ENCODE measurements at regions not wholly inside any gene's neighbourhood (a gene's known extent, or its start where the extent isn't known, plus 50 kb on each side); places are given as distances from the start of the nearest gene placed in this dataset.

GRCh38 chr1:238177351-238177750 lies 286.6 kb upstream of the ZP4 start:
- H3K9me2 ChIP-seq (ENCODE audit: insufficient read depth, low read length) = no peaks in the 10 kb centered on the region

DNA sequence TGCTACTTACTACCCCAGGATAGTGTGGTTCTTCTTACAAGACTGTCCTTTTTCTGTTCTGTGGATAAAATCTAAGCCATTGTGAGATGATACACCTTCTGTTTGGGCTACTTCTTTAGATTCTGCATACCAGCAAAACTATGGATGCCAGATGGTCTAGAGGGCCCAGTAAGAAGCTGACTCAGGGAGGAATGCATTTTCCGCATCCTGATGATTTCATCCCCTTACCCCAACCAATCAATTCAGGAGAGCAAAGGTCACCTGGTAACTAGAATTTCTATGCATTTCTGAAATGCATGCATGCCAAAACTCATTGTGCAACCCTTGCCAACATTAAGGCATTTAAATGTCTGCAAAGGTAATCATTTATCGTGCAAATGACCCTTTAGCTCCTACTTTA lies 285.7 kb upstream of the ZP4 start:
- Histone ChIP-seq H3K27me3 (ENCODE audit: insufficient read depth, low read depth, low read length) (no peaks in the 10 kb centered on the region), H3K9me3 (ENCODE audit: low read length) (no peaks in the 10 kb centered on the region), H3K4me3 (ENCODE audit: low read length) (no peak overlapping the region), H2AFZ (ENCODE audit: low read depth, low read length) (no peak overlapping the region), H3K36me3 (ENCODE audit: insufficient read depth, low read length) (no peaks in the 10 kb centered on the region), H3K9ac (ENCODE audit: low read length) (no peak overlapping the region), H3K79me2 (replicated peaks; ENCODE audit: insufficient read depth, low read length) (no peaks in the 10 kb centered on the region), H3K4me2 (ENCODE audit: low read length) (no peak overlapping the region), H3F3A (ENCODE audit: insufficient read depth, low read length, poor library complexity, severe bottlenecking) (no peaks in the 10 kb centered on the region), H4K20me1 (ENCODE audit: insufficient read depth) (no peaks in the 10 kb centered on the region), H3K27ac (ENCODE audit: low read length) (no peak overlapping the region), H3K9me2 (ENCODE audit: insufficient read depth, low read length) (no peaks in the 10 kb centered on the region)
- no peak for TF ChIP-seq EZH2 (IDR thresholded peaks at IDR 0.05; ENCODE audit: borderline replicate concordance, insufficient read depth, low read length, poor library complexity, severe bottlenecking)
- no peak for TF ChIP-seq SMC3 (conservative IDR thresholded peaks at IDR 0.05; ENCODE audit: poor library complexity)
- TF ChIP-seq EP300 (conservative IDR thresholded peaks at IDR 0.05; ENCODE audit: poor library complexity, severe bottlenecking) = no peak
- TF ChIP-seq TAF1 (IDR thresholded peaks at IDR 0.05; ENCODE audit: low read depth) = no peak
- no peak for TF ChIP-seq REST (IDR thresholded peaks at IDR 0.05; ENCODE audit: borderline replicate concordance)
- TF ChIP-seq, protein P1, sequence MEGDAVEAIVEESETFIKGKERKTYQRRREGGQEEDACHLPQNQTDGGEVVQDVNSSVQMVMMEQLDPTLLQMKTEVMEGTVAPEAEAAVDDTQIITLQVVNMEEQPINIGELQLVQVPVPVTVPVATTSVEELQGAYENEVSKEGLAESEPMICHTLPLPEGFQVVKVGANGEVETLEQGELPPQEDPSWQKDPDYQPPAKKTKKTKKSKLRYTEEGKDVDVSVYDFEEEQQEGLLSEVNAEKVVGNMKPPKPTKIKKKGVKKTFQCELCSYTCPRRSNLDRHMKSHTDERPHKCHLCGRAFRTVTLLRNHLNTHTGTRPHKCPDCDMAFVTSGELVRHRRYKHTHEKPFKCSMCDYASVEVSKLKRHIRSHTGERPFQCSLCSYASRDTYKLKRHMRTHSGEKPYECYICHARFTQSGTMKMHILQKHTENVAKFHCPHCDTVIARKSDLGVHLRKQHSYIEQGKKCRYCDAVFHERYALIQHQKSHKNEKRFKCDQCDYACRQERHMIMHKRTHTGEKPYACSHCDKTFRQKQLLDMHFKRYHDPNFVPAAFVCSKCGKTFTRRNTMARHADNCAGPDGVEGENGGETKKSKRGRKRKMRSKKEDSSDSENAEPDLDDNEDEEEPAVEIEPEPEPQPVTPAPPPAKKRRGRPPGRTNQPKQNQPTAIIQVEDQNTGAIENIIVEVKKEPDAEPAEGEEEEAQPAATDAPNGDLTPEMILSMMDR (IDR thresholded peaks at IDR 0.05; ENCODE audit: poor library complexity, severe bottlenecking) = no peak
- no peak for TF ChIP-seq RAD21 (conservative IDR thresholded peaks at IDR 0.05)
- no peak for TF ChIP-seq MXI1 (conservative IDR thresholded peaks at IDR 0.05; ENCODE audit: poor library complexity, severe bottlenecking)
- TF ChIP-seq POLR2AphosphoS5 (IDR thresholded peaks at IDR 0.05) = no peak

More at GRCh38 chr1:238177351-238177750, 286.6 kb upstream of the ZP4 start:
- H3K4me3 ChIP-seq (ENCODE audit: low read length) = no peak overlapping the region
- H3K79me2 ChIP-seq (replicated peaks; ENCODE audit: insufficient read depth, low read length) = no peaks in the 10 kb centered on the region
- H3K36me3 ChIP-seq (ENCODE audit: insufficient read depth, low read length) = no peaks in the 10 kb centered on the region
- no peak overlapping the region for H3K27ac ChIP-seq (ENCODE audit: low read length)
- H3K9ac ChIP-seq (ENCODE audit: low read length) = no peak overlapping the region
- H3K27me3 ChIP-seq (ENCODE audit: insufficient read depth, low read depth, low read length) = no peaks in the 10 kb centered on the region
- H4K20me1 ChIP-seq (ENCODE audit: insufficient read depth) = no peaks in the 10 kb centered on the region
- TF ChIP-seq TAF1 (IDR thresholded peaks at IDR 0.05; ENCODE audit: low read depth) (no peak), RAD21 (conservative IDR thresholded peaks at IDR 0.05) (no peak), REST (IDR thresholded peaks at IDR 0.05; ENCODE audit: borderline replicate concordance) (no peak), EZH2 (IDR thresholded peaks at IDR 0.05; ENCODE audit: borderline replicate concordance, insufficient read depth, low read length, poor library complexity, severe bottlenecking) (no peak), SMC3 (conservative IDR thresholded peaks at IDR 0.05; ENCODE audit: poor library complexity) (no peak), EP300 (conservative IDR thresholded peaks at IDR 0.05; ENCODE audit: poor library complexity, severe bottlenecking) (no peak), MXI1 (conservative IDR thresholded peaks at IDR 0.05; ENCODE audit: poor library complexity, severe bottlenecking) (no peak), POLR2AphosphoS5 (IDR thresholded peaks at IDR 0.05) (no peak)
- TF ChIP-seq, protein P1 (IDR thresholded peaks at IDR 0.05; ENCODE audit: poor library complexity, severe bottlenecking) = no peak
- no peaks in the 10 kb centered on the region for H3F3A ChIP-seq (ENCODE audit: insufficient read depth, low read length, poor library complexity, severe bottlenecking)
- H3K4me2 ChIP-seq (ENCODE audit: low read length) = no peak overlapping the region
- H3K9me3 ChIP-seq (ENCODE audit: low read length) = no peaks in the 10 kb centered on the region
- no peak overlapping the region for H2AFZ ChIP-seq (ENCODE audit: low read depth, low read length)

Data from neural cell (in vitro differentiated cells).